ENCODE measurements at regions not wholly inside any gene's neighbourhood (a gene's known extent, or its start where the extent isn't known, plus 50 kb on each side); places are given as distances from the start of the nearest gene placed in this dataset.

GRCh38 chr18:45329316-45329715 is 286.0 kb upstream of the SLC14A2 start:
- no peak for TF ChIP-seq POLR2A (IDR thresholded peaks at IDR 0.05; ENCODE audit: low read depth, low read length)
- TF ChIP-seq POLR2AphosphoS5 (IDR thresholded peaks at IDR 0.05; ENCODE audit: low read depth, low read length) = no peak
- TF ChIP-seq TAF1 (IDR thresholded peaks at IDR 0.05; ENCODE audit: low read depth, low read length) = no peak
- TF ChIP-seq POU2F2 (IDR thresholded peaks at IDR 0.05; ENCODE audit: low read depth, low read length) = no peak
- no peak for TF ChIP-seq PAX5 (IDR thresholded peaks at IDR 0.05; ENCODE audit: insufficient read depth, low read length, severe bottlenecking)
- TF ChIP-seq SPI1 (IDR thresholded peaks at IDR 0.05; ENCODE audit: low read depth, low read length) = no peak
